Peyer's patch (tissue), 4 donors: ENCODE measurements at regions not wholly inside any gene's neighbourhood (a gene's known extent, or its start where the extent isn't known, plus 50 kb on each side); places are given as distances from the start of the nearest gene placed in this dataset.

Source experiments
- CTCF ChIP-seq, 6 experiments: fragments of 450-650 bp in 4 of 6; fragments of 200-600 bp in 2 of 6; sonication (generic) in 1 of 6; IDR thresholded peaks; one replicate each; pipeline ENCODE4 v1.5.1; 2017 to 2019; ENCODE audit warnings: antibody characterized with exemption in 6 of 6, mild to moderate bottlenecking in 3 of 6, moderate library complexity in 1 of 6
- POLR2A ChIP-seq, 2 donors: fragments of 450-650 bp; IDR thresholded peaks; one replicate each; pipeline ENCODE4 v1.5.1; 2017; ENCODE audit warnings: antibody characterized with exemption in 2 of 2, mild to moderate bottlenecking in 2 of 2, moderate library complexity in 2 of 2

- TF ChIP-seq POLR2A (IDR thresholded peaks at IDR 0.05) (no peak), CTCF (IDR thresholded peaks at IDR 0.05) (no peak)
These were observed 172.3 kb downstream of the GJA1 start for GRCh38 chr6:121607721-121608120.
